HEK293 (cell line): ENCODE measurements at regions not wholly inside any gene's neighbourhood (a gene's known extent, or its start where the extent isn't known, plus 50 kb on each side); places are given as distances from the start of the nearest gene placed in this dataset.

Source experiments
- CTCF ChIA-PET: fragments of 350-600 bp; formaldehyde crosslinking; extraction: SDS; loops from one replicate; lab custom pipeline; 2021; ENCODE audit warnings: antibody characterized with exemption; lab: Yijun Ruan, JAX
- POLR2A ChIA-PET: fragments of 300-600 bp; formaldehyde crosslinking; extraction: SDS; loops from one replicate; lab custom pipeline; 2020; ENCODE audit warnings: antibody characterized with exemption, inconsistent platforms; lab: Yijun Ruan, JAX
- H3K27ac ChIP-seq: fragments of 200-500 bp; sonication (Bioruptor generic); 2 replicates; pipeline ENCODE4 v1.5.1; 2014; ENCODE audit warnings: low read depth, low read length, control low read depth, inconsistent platforms; ENCODE audit errors: extremely low read depth
- H3K36me3 ChIP-seq, 2 experiments: fragments of 200-500 bp in 1 of 2; sonication (Bioruptor generic) in 1 of 2; 1 replicate in 1 of 2; 2 replicates in 1 of 2; pipeline ENCODE4 v1.5.1; 2014 to 2017; ENCODE audit warnings: inconsistent platforms in 2 of 2, low read length in 2 of 2; ENCODE audit not compliant: control insufficient read depth in 2 of 2, insufficient read depth in 1 of 2
- H3K4me1 ChIP-seq: fragments of 200-500 bp; sonication (Bioruptor generic); 2 replicates; pipeline ENCODE4 v1.5.1; 2014; ENCODE audit warnings: mild to moderate bottlenecking, low read length, inconsistent platforms; ENCODE audit not compliant: control insufficient read depth, insufficient read depth
- H3K4me3 ChIP-seq: 2 replicates; pipeline ENCODE4 v1.5.1; 2011; ENCODE audit warnings: low read depth, mild to moderate bottlenecking, control low read depth, low read length, moderate library complexity
- H3K9me3 ChIP-seq: fragments of 200-500 bp; sonication (Bioruptor generic); 2 replicates; pipeline ENCODE4 v1.5.1; 2014; ENCODE audit warnings: low read depth, low read length, inconsistent platforms; ENCODE audit not compliant: control insufficient read depth, insufficient read depth
- HOXC10 ChIP-seq: sonication (generic); formaldehyde crosslinking; IDR thresholded peaks from 2 replicates; pipeline ENCODE4 v1.8.1; 2023; ENCODE audit warnings: mild to moderate bottlenecking, missing genetic modification reagents
- KLF16 ChIP-seq: fragments of 450-650 bp; formaldehyde crosslinking; IDR thresholded peaks from 2 replicates; pipeline ENCODE4 v1.5.1; 2017; ENCODE audit warnings: missing biosample characterization, missing genetic modification characterization
- WT1 ChIP-seq: fragments of 450-650 bp; formaldehyde crosslinking; IDR thresholded peaks from 2 replicates; pipeline ENCODE4 v1.5.1; 2016; ENCODE audit warnings: missing biosample characterization, missing genetic modification characterization
- ZBTB20 ChIP-seq: fragments of 450-650 bp; formaldehyde crosslinking; IDR thresholded peaks from 2 replicates; pipeline ENCODE4 v1.5.1; 2016; ENCODE audit warnings: missing biosample characterization, missing genetic modification characterization
- ZFP69B ChIP-seq: fragments of 450-650 bp; formaldehyde crosslinking; IDR thresholded peaks from 2 replicates; pipeline ENCODE4 v1.5.1; 2016; ENCODE audit warnings: missing biosample characterization, missing genetic modification characterization
- ZNF121 ChIP-seq: fragments of 450-650 bp; formaldehyde crosslinking; IDR thresholded peaks from 2 replicates; pipeline ENCODE4 v1.5.1; 2016; ENCODE audit warnings: missing biosample characterization, missing genetic modification characterization
- ZNF133 ChIP-seq: fragments of 450-650 bp; formaldehyde crosslinking; IDR thresholded peaks from 2 replicates; pipeline ENCODE4 v1.5.1; 2016; ENCODE audit warnings: missing biosample characterization, missing genetic modification characterization
- ZNF19 ChIP-seq: fragments of 450-650 bp; formaldehyde crosslinking; IDR thresholded peaks from 2 replicates; pipeline ENCODE4; 2016; ENCODE audit warnings: missing biosample characterization, missing genetic modification characterization, low read depth
- ZNF426 ChIP-seq: fragments of 450-650 bp; formaldehyde crosslinking; IDR thresholded peaks from 2 replicates; pipeline ENCODE4 v1.5.1; 2017; ENCODE audit warnings: missing biosample characterization, missing genetic modification characterization, mild to moderate bottlenecking, inconsistent platforms, moderate library complexity
- ZNF48 ChIP-seq: fragments of 450-650 bp; formaldehyde crosslinking; IDR thresholded peaks from 2 replicates; pipeline ENCODE4 v1.5.1; 2016; ENCODE audit warnings: missing biosample characterization, missing genetic modification characterization
- ZNF558 ChIP-seq: fragments of 450-650 bp; formaldehyde crosslinking; IDR thresholded peaks from 2 replicates; pipeline ENCODE4 v1.5.1; 2016; ENCODE audit warnings: missing biosample characterization, missing genetic modification characterization
- ZNF571 ChIP-seq: fragments of 450-650 bp; formaldehyde crosslinking; IDR thresholded peaks from 2 replicates; pipeline ENCODE4 v1.5.0; 2017; ENCODE audit warnings: missing biosample characterization, missing genetic modification characterization
- ZNF600 ChIP-seq: fragments of 450-650 bp; formaldehyde crosslinking; IDR thresholded peaks from 2 replicates; pipeline ENCODE4 v1.5.1; 2016; ENCODE audit warnings: missing biosample characterization, missing genetic modification characterization
- ZNF654 ChIP-seq: fragments of 450-650 bp; formaldehyde crosslinking; IDR thresholded peaks from 2 replicates; pipeline ENCODE4 v1.5.1; 2016; ENCODE audit warnings: low read depth, missing biosample characterization, missing genetic modification characterization
- ZNF677 ChIP-seq: fragments of 450-650 bp; IDR thresholded peaks from 2 replicates; pipeline ENCODE4 v1.5.0; 2018; ENCODE audit warnings: missing biosample characterization, mild to moderate bottlenecking, missing genetic modification characterization, moderate library complexity
- ZXDB ChIP-seq: fragments of 450-650 bp; formaldehyde crosslinking; IDR thresholded peaks from 2 replicates; pipeline ENCODE4 v1.5.1; 2016; ENCODE audit warnings: missing biosample characterization, missing genetic modification characterization
- TF ChIP-seq, protein P1 (sequence below): fragments of 450-650 bp; formaldehyde crosslinking; IDR thresholded peaks from 2 replicates; pipeline ENCODE4 v1.5.1; 2017; ENCODE audit warnings: missing biosample characterization, mild to moderate bottlenecking, missing genetic modification characterization, moderate library complexity
- TF ChIP-seq, protein P2 (sequence below): fragments of 450-650 bp; formaldehyde crosslinking; IDR thresholded peaks from 2 replicates; pipeline ENCODE4 v1.5.1; 2016; ENCODE audit warnings: missing biosample characterization, missing genetic modification characterization, borderline replicate concordance
- TF ChIP-seq, protein P3 (sequence below): fragments of 450-650 bp; formaldehyde crosslinking; IDR thresholded peaks from 2 replicates; pipeline ENCODE4 v1.5.1; 2016; ENCODE audit warnings: missing biosample characterization, missing genetic modification characterization
- TF ChIP-seq, protein P4 (sequence below): fragments of 450-650 bp; formaldehyde crosslinking; IDR thresholded peaks from 2 replicates; pipeline ENCODE4 v1.5.1; 2017; ENCODE audit warnings: missing biosample characterization, missing genetic modification characterization
- TF ChIP-seq, protein P5 (sequence below): fragments of 450-650 bp; formaldehyde crosslinking; IDR thresholded peaks from 2 replicates; pipeline ENCODE4 v1.5.1; 2017; ENCODE audit warnings: missing biosample characterization, missing genetic modification characterization
- TF ChIP-seq, protein P6 (sequence below): fragments of 450-650 bp; formaldehyde crosslinking; IDR thresholded peaks from 2 replicates; pipeline ENCODE4 v1.5.1; 2016; ENCODE audit warnings: missing biosample characterization, missing genetic modification characterization

DNA sequence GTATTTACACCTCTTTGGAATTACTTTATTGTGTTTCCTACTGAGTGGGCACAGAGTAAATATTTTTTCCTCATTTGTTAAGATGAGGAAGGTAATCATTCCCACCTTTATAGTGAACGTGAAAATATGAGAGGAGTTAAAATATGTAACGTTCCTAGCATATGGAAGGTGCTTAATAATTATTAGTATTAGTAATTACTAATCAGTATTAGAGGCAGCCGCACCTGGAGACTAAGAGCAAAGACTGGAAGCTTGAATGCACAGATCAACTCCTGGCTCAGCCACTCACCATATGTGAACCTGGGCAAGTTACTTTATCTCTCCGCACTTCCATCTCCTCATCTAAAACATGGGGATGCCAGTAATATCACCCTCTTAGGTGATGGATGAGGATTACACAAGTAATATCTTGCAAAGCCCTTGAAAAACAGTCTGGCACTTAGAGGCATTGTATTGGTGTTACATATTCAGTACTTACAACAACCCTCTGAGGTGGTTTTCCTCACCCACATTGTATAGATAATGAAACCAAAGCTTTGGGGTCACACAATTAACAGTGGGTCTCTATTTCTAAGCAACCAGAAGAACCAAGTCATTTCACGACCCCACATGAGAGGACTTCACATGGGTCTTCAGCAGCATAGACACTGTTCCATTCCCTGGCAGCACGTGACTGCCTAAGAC, 100.3 kb upstream of the KCTD1 start:
- Histone ChIP-seq H3K36me3 (no peaks in the 10 kb centered on the region), H3K4me3 (no peak overlapping the region), H3K4me1 (no peaks in the 10 kb centered on the region), H3K27ac (no peak overlapping the region), H3K9me3 (no peaks in the 10 kb centered on the region)
- ChIA-PET POLR2A (no interaction called here), CTCF (interaction anchor here (0.5 to 2.7 kb wide), 20 partner anchors 9 to 662 kb away, joined by 3 to 14 read pairs (median 4); no protein-coding TSS in a partner anchor)
- TF ChIP-seq, protein P1, sequence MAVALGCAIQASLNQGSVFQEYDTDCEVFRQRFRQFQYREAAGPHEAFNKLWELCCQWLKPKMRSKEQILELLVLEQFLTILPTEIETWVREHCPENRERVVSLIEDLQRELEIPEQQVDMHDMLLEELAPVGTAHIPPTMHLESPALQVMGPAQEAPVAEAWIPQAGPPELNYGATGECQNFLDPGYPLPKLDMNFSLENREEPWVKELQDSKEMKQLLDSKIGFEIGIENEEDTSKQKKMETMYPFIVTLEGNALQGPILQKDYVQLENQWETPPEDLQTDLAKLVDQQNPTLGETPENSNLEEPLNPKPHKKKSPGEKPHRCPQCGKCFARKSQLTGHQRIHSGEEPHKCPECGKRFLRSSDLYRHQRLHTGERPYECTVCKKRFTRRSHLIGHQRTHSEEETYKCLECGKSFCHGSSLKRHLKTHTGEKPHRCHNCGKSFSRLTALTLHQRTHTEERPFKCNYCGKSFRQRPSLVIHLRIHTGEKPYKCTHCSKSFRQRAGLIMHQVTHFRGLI (tag by site-specific recombination), result no peak
- TF ChIP-seq, protein P2, sequence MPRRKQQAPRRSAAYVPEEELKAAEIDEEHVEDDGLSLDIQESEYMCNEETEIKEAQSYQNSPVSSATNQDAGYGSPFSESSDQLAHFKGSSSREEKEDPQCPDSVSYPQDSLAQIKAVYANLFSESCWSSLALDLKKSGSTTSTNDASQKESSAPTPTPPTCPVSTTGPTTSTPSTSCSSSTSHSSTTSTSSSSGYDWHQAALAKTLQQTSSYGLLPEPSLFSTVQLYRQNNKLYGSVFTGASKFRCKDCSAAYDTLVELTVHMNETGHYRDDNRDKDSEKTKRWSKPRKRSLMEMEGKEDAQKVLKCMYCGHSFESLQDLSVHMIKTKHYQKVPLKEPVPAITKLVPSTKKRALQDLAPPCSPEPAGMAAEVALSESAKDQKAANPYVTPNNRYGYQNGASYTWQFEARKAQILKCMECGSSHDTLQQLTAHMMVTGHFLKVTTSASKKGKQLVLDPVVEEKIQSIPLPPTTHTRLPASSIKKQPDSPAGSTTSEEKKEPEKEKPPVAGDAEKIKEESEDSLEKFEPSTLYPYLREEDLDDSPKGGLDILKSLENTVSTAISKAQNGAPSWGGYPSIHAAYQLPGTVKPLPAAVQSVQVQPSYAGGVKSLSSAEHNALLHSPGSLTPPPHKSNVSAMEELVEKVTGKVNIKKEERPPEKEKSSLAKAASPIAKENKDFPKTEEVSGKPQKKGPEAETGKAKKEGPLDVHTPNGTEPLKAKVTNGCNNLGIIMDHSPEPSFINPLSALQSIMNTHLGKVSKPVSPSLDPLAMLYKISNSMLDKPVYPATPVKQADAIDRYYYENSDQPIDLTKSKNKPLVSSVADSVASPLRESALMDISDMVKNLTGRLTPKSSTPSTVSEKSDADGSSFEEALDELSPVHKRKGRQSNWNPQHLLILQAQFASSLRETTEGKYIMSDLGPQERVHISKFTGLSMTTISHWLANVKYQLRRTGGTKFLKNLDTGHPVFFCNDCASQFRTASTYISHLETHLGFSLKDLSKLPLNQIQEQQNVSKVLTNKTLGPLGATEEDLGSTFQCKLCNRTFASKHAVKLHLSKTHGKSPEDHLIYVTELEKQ (tag by site-specific recombination), result no peak
- TF ChIP-seq, protein P3, sequence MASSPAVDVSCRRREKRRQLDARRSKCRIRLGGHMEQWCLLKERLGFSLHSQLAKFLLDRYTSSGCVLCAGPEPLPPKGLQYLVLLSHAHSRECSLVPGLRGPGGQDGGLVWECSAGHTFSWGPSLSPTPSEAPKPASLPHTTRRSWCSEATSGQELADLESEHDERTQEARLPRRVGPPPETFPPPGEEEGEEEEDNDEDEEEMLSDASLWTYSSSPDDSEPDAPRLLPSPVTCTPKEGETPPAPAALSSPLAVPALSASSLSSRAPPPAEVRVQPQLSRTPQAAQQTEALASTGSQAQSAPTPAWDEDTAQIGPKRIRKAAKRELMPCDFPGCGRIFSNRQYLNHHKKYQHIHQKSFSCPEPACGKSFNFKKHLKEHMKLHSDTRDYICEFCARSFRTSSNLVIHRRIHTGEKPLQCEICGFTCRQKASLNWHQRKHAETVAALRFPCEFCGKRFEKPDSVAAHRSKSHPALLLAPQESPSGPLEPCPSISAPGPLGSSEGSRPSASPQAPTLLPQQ (tag by site-specific recombination), result no peak
- no peak for TF ChIP-seq KLF16 (tag by site-specific recombination)
- no peak for TF ChIP-seq ZNF426

DNA sequence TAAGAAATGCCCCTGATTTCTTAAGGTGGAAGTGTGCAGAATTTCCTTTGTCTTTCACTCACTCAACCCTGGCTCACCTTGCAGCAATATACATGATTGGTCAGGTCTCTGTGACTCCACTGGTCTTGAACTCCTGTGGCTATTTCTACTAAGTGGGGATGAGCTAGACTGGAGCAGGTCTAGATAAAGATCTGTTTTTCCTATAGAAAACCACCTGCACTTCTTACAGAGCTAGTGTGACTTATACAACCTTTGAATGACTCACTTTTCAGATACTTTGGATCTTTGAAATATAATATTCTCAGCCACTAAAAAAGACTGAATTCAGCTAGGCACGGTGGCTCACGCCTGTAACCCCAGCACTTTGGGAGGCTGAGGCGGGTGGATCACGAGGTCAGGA, 98.5 kb upstream of the KCTD1 start:
- Histone ChIP-seq H3K27ac (no peak overlapping the region), H3K4me1 (no peaks in the 10 kb centered on the region), H3K36me3 (no peaks in the 10 kb centered on the region)
- no peak for TF ChIP-seq ZBTB20 (tag by site-specific recombination)
- no peak for TF ChIP-seq ZNF133 (tag by site-specific recombination)
- no peak for TF ChIP-seq ZXDB
- no peak for TF ChIP-seq ZFP69B (tag by site-specific recombination)
- TF ChIP-seq ZNF48 (tag by site-specific recombination), result no peak
- TF ChIP-seq, protein P4, sequence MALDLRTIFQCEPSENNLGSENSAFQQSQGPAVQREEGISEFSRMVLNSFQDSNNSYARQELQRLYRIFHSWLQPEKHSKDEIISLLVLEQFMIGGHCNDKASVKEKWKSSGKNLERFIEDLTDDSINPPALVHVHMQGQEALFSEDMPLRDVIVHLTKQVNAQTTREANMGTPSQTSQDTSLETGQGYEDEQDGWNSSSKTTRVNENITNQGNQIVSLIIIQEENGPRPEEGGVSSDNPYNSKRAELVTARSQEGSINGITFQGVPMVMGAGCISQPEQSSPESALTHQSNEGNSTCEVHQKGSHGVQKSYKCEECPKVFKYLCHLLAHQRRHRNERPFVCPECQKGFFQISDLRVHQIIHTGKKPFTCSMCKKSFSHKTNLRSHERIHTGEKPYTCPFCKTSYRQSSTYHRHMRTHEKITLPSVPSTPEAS (tag by site-specific recombination), result no peak
- no peak for TF ChIP-seq HOXC10 (CRISPR knock-in tag)
- TF ChIP-seq, protein P5, sequence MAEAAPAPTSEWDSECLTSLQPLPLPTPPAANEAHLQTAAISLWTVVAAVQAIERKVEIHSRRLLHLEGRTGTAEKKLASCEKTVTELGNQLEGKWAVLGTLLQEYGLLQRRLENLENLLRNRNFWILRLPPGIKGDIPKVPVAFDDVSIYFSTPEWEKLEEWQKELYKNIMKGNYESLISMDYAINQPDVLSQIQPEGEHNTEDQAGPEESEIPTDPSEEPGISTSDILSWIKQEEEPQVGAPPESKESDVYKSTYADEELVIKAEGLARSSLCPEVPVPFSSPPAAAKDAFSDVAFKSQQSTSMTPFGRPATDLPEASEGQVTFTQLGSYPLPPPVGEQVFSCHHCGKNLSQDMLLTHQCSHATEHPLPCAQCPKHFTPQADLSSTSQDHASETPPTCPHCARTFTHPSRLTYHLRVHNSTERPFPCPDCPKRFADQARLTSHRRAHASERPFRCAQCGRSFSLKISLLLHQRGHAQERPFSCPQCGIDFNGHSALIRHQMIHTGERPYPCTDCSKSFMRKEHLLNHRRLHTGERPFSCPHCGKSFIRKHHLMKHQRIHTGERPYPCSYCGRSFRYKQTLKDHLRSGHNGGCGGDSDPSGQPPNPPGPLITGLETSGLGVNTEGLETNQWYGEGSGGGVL, result no peak
- no peak for TF ChIP-seq ZNF558 (tag by site-specific recombination)
- TF ChIP-seq, protein P6, sequence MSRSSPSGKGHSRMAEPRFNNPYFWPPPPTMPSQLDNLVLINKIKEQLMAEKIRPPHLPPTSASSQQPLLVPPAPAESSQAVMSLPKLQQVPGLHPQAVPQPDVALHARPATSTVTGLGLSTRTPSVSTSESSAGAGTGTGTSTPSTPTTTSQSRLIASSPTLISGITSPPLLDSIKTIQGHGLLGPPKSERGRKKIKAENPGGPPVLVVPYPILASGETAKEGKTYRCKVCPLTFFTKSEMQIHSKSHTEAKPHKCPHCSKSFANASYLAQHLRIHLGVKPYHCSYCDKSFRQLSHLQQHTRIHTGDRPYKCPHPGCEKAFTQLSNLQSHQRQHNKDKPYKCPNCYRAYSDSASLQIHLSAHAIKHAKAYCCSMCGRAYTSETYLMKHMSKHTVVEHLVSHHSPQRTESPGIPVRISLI (tag by site-specific recombination), result no peak
- no peak for TF ChIP-seq ZNF600 (tag by site-specific recombination)
- no peak for TF ChIP-seq ZNF654 (tag by site-specific recombination)
- TF ChIP-seq ZNF19, result no peak
- TF ChIP-seq ZNF677 (tag by site-specific recombination), result no peak
- TF ChIP-seq ZNF571 (tag by site-specific recombination), result no peak
- no peak for TF ChIP-seq WT1 (tag by site-specific recombination)
- no peak for TF ChIP-seq ZNF121 (tag by site-specific recombination)
- TF ChIP-seq, all 188 proteins: peak for 0
- ChIA-PET CTCF (interaction anchor here (0.6 to 1.3 kb wide), 4 partner anchors 178 to 794 kb away, joined by 3 to 4 read pairs (median 4); no protein-coding TSS in a partner anchor), POLR2A (interaction anchor here (0.6 kb wide), 2 partner anchors 9 to 29 kb away, joined by 4 to 9 read pairs; no protein-coding TSS in a partner anchor)
- H3K9me3 ChIP-seq, result no peaks in the 10 kb centered on the region
- no peak overlapping the region for H3K4me3 ChIP-seq
